Sciatic nerve (tissue), 2 donors: ENCODE measurements at regions not wholly inside any gene's neighbourhood (a gene's known extent, or its start where the extent isn't known, plus 50 kb on each side); places are given as distances from the start of the nearest gene placed in this dataset.
"Not testable (repeated sequence)": the region's sequence is repeated elsewhere in the genome, so short reads cannot be mapped to it uniquely, and the experiment has no call there.

Experiments
- ATAC-seq: fragments of 200-7000 bp; cut with Tn5 transposase; one replicate; pipeline ENCODE4 v1.9.1; 2020; ENCODE audit warnings: mild to moderate bottlenecking, moderate library complexity
- DNase-seq: peaks from one replicate; pipeline ENCODE4 v3.0.0-alpha.2; 2020; ENCODE audit warnings: low spot score
- intact Hi-C: fragments of 100-400 bp; cut with DNase I; formaldehyde crosslinking; loops from one replicate; pipeline ENCODE4 v1.14.2; 2022
- donor health status: DM: no; HTN: no; CAD: no.
- donor health status: DM: no; HTN: no; CAD: no.

GRCh38 chr1:83145820-83146219 is 853.1 kb downstream of the TTLL7 start:
- intact Hi-C loops, DNase-seq, ATAC-seq: not testable (repeated sequence)

GRCh38 chr1:83142802-83143201 is 856.1 kb downstream of the TTLL7 start:
- intact Hi-C loops, DNase-seq, ATAC-seq: not testable (repeated sequence)

GRCh38 chr1:83135524-83136157 is 863.3 kb downstream of the TTLL7 start:
- DNase-seq, ATAC-seq, intact Hi-C loops: not testable (repeated sequence)

GRCh38 chr1:83134322-83135014 is 864.5 kb downstream of the TTLL7 start:
- intact Hi-C loops, DNase-seq, ATAC-seq: not testable (repeated sequence)

- ATAC-seq (no peak), DNase-seq (no peak)
- intact Hi-C loops = no loop called here
Measured at GRCh38 chr1:83131692-83131955, 867.3 kb downstream of the TTLL7 start.

- intact Hi-C loops = no loop called here
- ATAC-seq = no peak
- DNase-seq = no peak
Measured at GRCh38 chr1:83130886-83131691, 867.8 kb downstream of the TTLL7 start.

GRCh38 chr1:83129107-83129506 is 869.8 kb downstream of the TTLL7 start:
- no peak for DNase-seq
- intact Hi-C loops = no loop called here
- no peak for ATAC-seq

GRCh38 chr1:83125456-83125855 is 873.5 kb downstream of the TTLL7 start:
- no peak for DNase-seq
- no peak for ATAC-seq
- intact Hi-C loops = no loop called here

GRCh38 chr1:83123019-83123418 is 875.9 kb downstream of the TTLL7 start:
- no peak for ATAC-seq
- no peak for DNase-seq
- intact Hi-C loops = no loop called here

GRCh38 chr1:83118472-83118871 is 880.5 kb downstream of the TTLL7 start:
- DNase-seq (no peak), ATAC-seq (no peak)
- intact Hi-C loops = no loop called here

- DNase-seq, intact Hi-C loops, ATAC-seq: not testable (repeated sequence)
Measured at GRCh38 chr1:83117030-83117429, 881.9 kb downstream of the TTLL7 start.

- DNase-seq (no peak), ATAC-seq (no peak)
- intact Hi-C loops = no loop called here
Measured at GRCh38 chr1:83115785-83116184, 883.1 kb downstream of the TTLL7 start.

- no peak for ATAC-seq
- no peak for DNase-seq
- intact Hi-C loops = no loop called here
Measured at GRCh38 chr1:83114136-83114834, 884.6 kb downstream of the TTLL7 start.

GRCh38 chr1:83113652-83114051 is 885.3 kb downstream of the TTLL7 start:
- intact Hi-C loops = no loop called here
- ATAC-seq (no peak), DNase-seq (no peak)

- ATAC-seq = no peak
- intact Hi-C loops = no loop called here
- DNase-seq = no peak
Measured at GRCh38 chr1:83112248-83112885, 886.6 kb downstream of the TTLL7 start.

- no peak for ATAC-seq
- intact Hi-C loops = no loop called here
- DNase-seq = no peak
Measured at GRCh38 chr1:83110156-83110555, 888.8 kb downstream of the TTLL7 start.

GRCh38 chr1:83109692-83110091 is 889.2 kb downstream of the TTLL7 start:
- DNase-seq (no peak), ATAC-seq (no peak)
- intact Hi-C loops = no loop called here

- intact Hi-C loops = no loop called here
- ATAC-seq (no peak), DNase-seq (no peak)
Measured at GRCh38 chr1:83104558-83104957, 894.4 kb downstream of the TTLL7 start.

- intact Hi-C loops = no loop called here
- no peak for ATAC-seq
Measured at GRCh38 chr1:83103341-83103740, 895.6 kb downstream of the TTLL7 start.

More at GRCh38 chr1:83103341-83103740, 895.6 kb downstream of the TTLL7 start:
- DNase-seq = no peak
